Bronchial epithelial cell (primary cell): ENCODE measurements at regions not wholly inside any gene's neighbourhood (a gene's known extent, or its start where the extent isn't known, plus 50 kb on each side); places are given as distances from the start of the nearest gene placed in this dataset.

Experiments used
- DNase-seq: peaks from one replicate; pipeline ENCODE4 v3.0.0-alpha.2; 2010; ENCODE audit warnings: low read depth
- FAIRE-seq: peaks from 2 replicates; lab custom pipeline; 2011; peaks lifted over from hg19 to GRCh38; lab: Jason Lieb, UNC
- H3K27me3 ChIP-seq: 2 replicates; pipeline ENCODE4 v1.5.1; 2011; ENCODE audit warnings: low read length; ENCODE audit not compliant: control insufficient read depth, insufficient read depth
- H3K36me3 ChIP-seq: 2 replicates; pipeline ENCODE4 v1.5.1; 2011; ENCODE audit warnings: low read length; ENCODE audit not compliant: control insufficient read depth, insufficient read depth
- H3K4me3 ChIP-seq: 2 replicates; pipeline ENCODE4 v1.5.1; 2011; ENCODE audit warnings: mild to moderate bottlenecking, low read depth, low read length, control low read depth
- CTCF ChIP-seq: IDR thresholded peaks from 2 replicates; pipeline ENCODE4 v1.5.1; 2011; ENCODE audit warnings: mild to moderate bottlenecking, moderate library complexity, low read length, control low read depth, inconsistent platforms; ENCODE audit not compliant: insufficient read depth, severe bottlenecking

DNA sequence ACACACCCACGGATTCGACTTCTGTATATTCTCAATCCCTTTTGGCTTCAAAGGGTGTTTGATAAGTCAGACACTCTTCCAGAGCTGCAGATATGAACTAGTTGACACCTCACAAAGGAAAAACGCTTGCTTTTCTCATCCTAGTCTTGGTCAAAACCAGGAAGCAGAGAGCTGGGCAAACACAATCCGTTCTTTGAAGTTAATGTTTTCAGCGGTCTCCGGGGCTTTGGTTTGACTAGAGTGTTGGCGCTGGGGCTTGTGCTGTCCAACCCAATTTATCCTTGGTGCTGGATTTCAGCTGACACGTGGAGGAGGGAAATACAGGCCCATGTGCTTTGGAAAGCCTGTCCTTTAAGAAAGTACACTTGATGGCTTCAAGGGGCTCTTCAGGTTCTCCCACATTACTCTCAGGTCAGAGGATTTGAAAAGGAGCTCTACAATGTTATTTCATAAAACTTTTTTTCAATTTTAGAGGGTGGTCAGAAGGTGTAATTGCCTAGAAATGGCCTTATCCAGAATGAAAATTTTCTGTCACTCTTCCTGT is 985.8 kb downstream of the VRK1 start:
- no peak for FAIRE-seq
- Histone ChIP-seq H3K36me3 (no peaks in the 10 kb centered on the region), H3K4me3 (no peak overlapping the region), H3K27me3 (no peaks in the 10 kb centered on the region)
- TF ChIP-seq CTCF, result no peak
- no peak for DNase-seq

- Histone ChIP-seq H3K4me3 (no peak overlapping the region), H3K27me3 (no peaks in the 10 kb centered on the region), H3K36me3 (no peaks in the 10 kb centered on the region)
- DNase-seq (no peak), FAIRE-seq (no peak)
- no peak for TF ChIP-seq CTCF
These were observed 988.3 kb downstream of the VRK1 start for GRCh38 chr14:97785495-97785894.

DNA sequence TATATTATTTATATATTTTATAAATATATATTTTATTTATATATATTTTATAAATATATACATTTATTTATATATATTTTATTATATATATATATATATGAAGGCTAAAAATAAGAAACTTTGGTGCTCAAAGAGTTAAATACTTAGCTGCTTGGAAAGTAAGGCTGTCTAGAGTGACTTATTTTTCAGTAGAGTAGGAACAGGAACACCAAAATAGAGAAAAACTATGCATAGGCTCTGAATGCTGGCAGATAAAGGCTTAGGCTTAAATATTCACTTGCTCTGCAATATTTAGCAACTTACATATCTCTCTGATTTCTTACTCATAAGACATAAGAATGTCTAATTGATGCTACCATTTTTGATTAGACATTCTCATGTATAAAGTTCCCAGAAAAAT is 991.2 kb downstream of the VRK1 start:
- Histone ChIP-seq H3K4me3 (no peak overlapping the region), H3K27me3 (no peaks in the 10 kb centered on the region), H3K36me3 (no peaks in the 10 kb centered on the region)
- DNase-seq (no peak), FAIRE-seq (no peak)
- TF ChIP-seq CTCF, result no peak

GRCh38 chr14:97788846-97789526 is 991.8 kb downstream of the VRK1 start:
- no peak for DNase-seq
- Histone ChIP-seq H3K36me3 (no peaks in the 10 kb centered on the region), H3K4me3 (no peak overlapping the region), H3K27me3 (no peaks in the 10 kb centered on the region)
- no peak for TF ChIP-seq CTCF
- no peak for FAIRE-seq

DNA sequence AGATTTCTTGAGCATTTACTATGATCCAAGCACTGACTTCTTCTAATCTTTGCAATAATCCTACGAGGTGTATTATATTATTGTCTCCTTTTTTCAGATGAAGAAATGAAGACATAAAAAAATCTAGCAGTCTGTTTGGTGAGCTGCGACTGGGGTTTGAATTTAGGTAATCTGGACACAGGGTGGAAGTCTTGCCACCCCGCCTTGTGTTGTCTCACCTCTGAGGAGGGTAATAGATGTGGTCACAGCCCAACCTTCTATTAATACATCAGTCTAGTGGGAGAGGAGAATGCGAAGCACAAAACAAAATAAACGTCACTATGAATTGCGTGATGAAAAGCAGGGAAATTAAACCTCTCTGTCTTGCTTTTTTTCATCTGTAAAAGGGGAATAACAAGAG is 993.9 kb downstream of the VRK1 start:
- H3K4me3 ChIP-seq, result no peak overlapping the region
- no peaks in the 10 kb centered on the region for H3K27me3 ChIP-seq
- H3K36me3 ChIP-seq, result no peaks in the 10 kb centered on the region
- DNase-seq, result no peak
- no peak for TF ChIP-seq CTCF
- FAIRE-seq, result no peak

DNA sequence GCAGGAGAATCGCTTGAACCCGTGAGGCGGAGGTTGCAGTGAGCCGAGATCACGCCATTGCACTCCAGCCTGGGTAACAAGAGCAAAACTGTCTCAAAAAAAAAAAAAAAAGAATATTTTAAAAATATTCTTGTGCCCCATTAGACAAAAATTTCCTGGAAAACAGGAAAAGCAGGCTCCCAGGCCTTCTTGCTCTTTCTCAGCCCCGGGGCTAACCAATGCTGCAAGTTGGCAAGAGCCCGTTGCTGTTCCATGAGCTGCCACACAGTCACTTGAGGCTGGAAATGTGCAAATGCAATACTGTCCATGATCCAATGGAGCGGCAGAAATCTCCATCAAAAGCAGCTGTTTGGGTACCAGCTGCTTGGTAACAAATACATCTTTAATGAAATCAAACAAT is 994.7 kb downstream of the VRK1 start:
- Histone ChIP-seq H3K4me3 (no peak overlapping the region), H3K27me3 (no peaks in the 10 kb centered on the region), H3K36me3 (no peaks in the 10 kb centered on the region)
- TF ChIP-seq CTCF, result no peak
- FAIRE-seq (no peak), DNase-seq (no peak)
